A549 (cell line): ENCODE measurements at regions not wholly inside any gene's neighbourhood (a gene's known extent, or its start where the extent isn't known, plus 50 kb on each side); places are given as distances from the start of the nearest gene placed in this dataset.

Experiments
- ATAC-seq, 2 experiments: fragments of 200-7000 bp in 1 of 2; fragments of >200 bp in 1 of 2; cut with Nextera tagmentation in 1 of 2; cut with Tn5 transposase in 1 of 2; 3 replicates each; pipeline versions ENCODE4 v1.8.0 to v1.9.1; 2018 to 2020; ENCODE audit warnings: mild to moderate bottlenecking in 1 of 2, moderate library complexity in 1 of 2
- CTCF ChIA-PET: fragments of 300-600 bp; sonication (Branson Sonifier 250); formaldehyde crosslinking; extraction: SDS; loops from one replicate; lab custom pipeline; 2021; ENCODE audit warnings: antibody characterized with exemption, inconsistent platforms; lab: Yijun Ruan, JAX
- POLR2A ChIA-PET: fragments of 350-600 bp; formaldehyde crosslinking; extraction: SDS; loops from one replicate; lab custom pipeline; 2021; ENCODE audit warnings: antibody characterized with exemption, inconsistent platforms; lab: Yijun Ruan, JAX
- DNase-seq, 2 experiments: peaks; one replicate each; pipeline versions ENCODE4 v3.0.0 to v3.0.0-alpha.2; 2011 to 2016; ENCODE audit warnings: low read depth in 1 of 2, low spot score in 1 of 2
- FAIRE-seq: peaks from 2 replicates; lab custom pipeline; 2011; peaks lifted over from hg19 to GRCh38; lab: Jason Lieb, UNC
- H3K27ac ChIP-seq, 2 experiments: fragments of >200 bp; sonication (Bioruptor Twin); formaldehyde crosslinking; 3 replicates each; pipeline ENCODE4 v1.5.1; 2016 to 2017
- H3K4me1 ChIP-seq: fragments of >200 bp; sonication (Bioruptor Twin); formaldehyde crosslinking; 3 replicates; pipeline ENCODE4 v1.6.1; 2016
- H3K4me2 ChIP-seq: fragments of >200 bp; sonication (Bioruptor Twin); formaldehyde crosslinking; 3 replicates; pipeline ENCODE4 v1.6.1; 2016
- H3K4me3 ChIP-seq: fragments of >200 bp; sonication (Bioruptor Twin); formaldehyde crosslinking; 3 replicates; pipeline ENCODE4 v1.5.1; 2016
- H3K9me3 ChIP-seq: fragments of >200 bp; sonication (Bioruptor Twin); formaldehyde crosslinking; 3 replicates; pipeline ENCODE4 v1.6.1; 2016
- ATOH8 ChIP-seq: fragments of 250-450 bp; sonication (Bioruptor Pico); IDR thresholded peaks from 2 replicates; pipeline ENCODE4 v1.5.0; 2020; ENCODE audit warnings: low read depth, mild to moderate bottlenecking, moderate library complexity
- BCL3 ChIP-seq: fragments of >200 bp; sonication (Bioruptor Twin); formaldehyde crosslinking; IDR thresholded peaks from 3 replicates; pipeline ENCODE4 v1.6.1; 2016
- EHF ChIP-seq: fragments of 250-450 bp; sonication (Bioruptor Pico); IDR thresholded peaks from 2 replicates; pipeline ENCODE4 v1.5.0; 2020; ENCODE audit warnings: mild to moderate bottlenecking
- EHMT2 ChIP-seq: fragments of 200-600 bp; sonication (generic); IDR thresholded peaks from 2 replicates; pipeline ENCODE4 v1.6.1; 2016; ENCODE audit warnings: antibody characterized with exemption, low read depth, mild to moderate bottlenecking, moderate library complexity
- EP300 ChIP-seq, 2 experiments: fragments of >200 bp; sonication (Bioruptor Twin); formaldehyde crosslinking; IDR thresholded peaks; 2 replicates in 1 of 2; 3 replicates in 1 of 2; pipeline ENCODE4 v1.6.1; 2016 to 2017
- ESRRA ChIP-seq: fragments of 150-350 bp; IDR thresholded peaks from 2 replicates; pipeline ENCODE4 v1.6.1; 2014; ENCODE audit warnings: mild to moderate bottlenecking, low read length, borderline replicate concordance
- FOSL2 ChIP-seq, 2 experiments: fragments of 450-650 bp in 1 of 2; fragments of >200 bp in 1 of 2; sonication (Bioruptor Twin) in 1 of 2; formaldehyde crosslinking; IDR thresholded peaks; 2 replicates each; pipeline versions ENCODE4 v1.5.0 to v1.6.1; 2016 to 2020; ENCODE audit warnings: mild to moderate bottlenecking in 1 of 2, moderate library complexity in 1 of 2
- FOXS1 ChIP-seq: fragments of 250-450 bp; sonication (Bioruptor Pico); IDR thresholded peaks from 2 replicates; pipeline ENCODE4 v1.5.0; 2020; ENCODE audit warnings: mild to moderate bottlenecking, moderate library complexity
- HOXB5 ChIP-seq: fragments of 250-450 bp; sonication (Bioruptor Pico); IDR thresholded peaks from 2 replicates; pipeline ENCODE4 v1.5.0; 2020; ENCODE audit warnings: mild to moderate bottlenecking, moderate library complexity
- JUN ChIP-seq, 2 experiments: fragments of >200 bp; sonication (Bioruptor Twin); formaldehyde crosslinking; IDR thresholded peaks; 2 replicates in 1 of 2; 3 replicates in 1 of 2; pipeline ENCODE4 v1.6.1; 2016 to 2017
- KDM5A ChIP-seq: fragments of 200-600 bp; sonication (generic); IDR thresholded peaks from 2 replicates; pipeline ENCODE4 v1.6.1; 2016; ENCODE audit warnings: antibody characterized with exemption, mild to moderate bottlenecking
- NFE2L2 ChIP-seq: fragments of 150-350 bp; conservative IDR thresholded peaks from 2 replicates; pipeline ENCODE4 v1.6.1; 2014; ENCODE audit warnings: low read length
- POLR2A ChIP-seq: IDR thresholded peaks from 2 replicates; pipeline ENCODE4 v1.6.1; 2012; ENCODE audit warnings: mild to moderate bottlenecking, low read length
- RAD21 ChIP-seq, 2 experiments: fragments of >200 bp in 1 of 2; sonication (Bioruptor Twin) in 1 of 2; formaldehyde crosslinking in 1 of 2; IDR thresholded peaks in 1 of 2; conservative IDR thresholded peaks in 1 of 2; 2 replicates in 1 of 2; 3 replicates in 1 of 2; pipeline ENCODE4 v1.6.1; 2012 to 2018; ENCODE audit warnings: inconsistent platforms in 1 of 2
- RARB ChIP-seq: fragments of 250-450 bp; sonication (Bioruptor Pico); IDR thresholded peaks from 2 replicates; pipeline ENCODE4 v1.8.0; 2021; ENCODE audit warnings: mild to moderate bottlenecking, moderate library complexity
- RCOR1 ChIP-seq: fragments of 150-350 bp; IDR thresholded peaks from 2 replicates; pipeline ENCODE4 v1.6.1; 2014; ENCODE audit warnings: antibody characterized with exemption, low read length, low read depth
- REST ChIP-seq: fragments of 200-600 bp; sonication (generic); IDR thresholded peaks from 2 replicates; pipeline ENCODE4 v1.6.1; 2016; ENCODE audit warnings: antibody characterized with exemption, mild to moderate bottlenecking, moderate library complexity
- SREBF2 ChIP-seq: fragments of 450-650 bp; IDR thresholded peaks from 2 replicates; pipeline ENCODE4 v1.6.1; 2014; ENCODE audit warnings: mild to moderate bottlenecking, moderate library complexity
- TFCP2L1 ChIP-seq: fragments of 250-450 bp; sonication (Bioruptor Pico); IDR thresholded peaks from 2 replicates; pipeline ENCODE4 v1.5.0; 2021; ENCODE audit warnings: mild to moderate bottlenecking
- TP53 ChIP-seq: fragments of 250-450 bp; sonication (Bioruptor Pico); IDR thresholded peaks from 2 replicates; pipeline ENCODE4 v1.5.0; 2021; ENCODE audit warnings: mild to moderate bottlenecking, moderate library complexity
- ZFP36 ChIP-seq: fragments of 450-650 bp; IDR thresholded peaks from 2 replicates; pipeline ENCODE4 v1.6.1; 2014; ENCODE audit warnings: borderline replicate concordance; ENCODE audit not compliant: partially characterized antibody
- WGBS: methylation state at CpG from one replicate; pipeline ENCODE4 v1.1.6; 2017; ENCODE audit errors: missing lambda C conversion rate; 5-methylcytosine and 5-hydroxymethylcytosine counted together

GRCh38 chr11:112355726-112356125 is 95.1 kb upstream of the PLET1 start:
- Histone ChIP-seq H3K4me3 (no peak overlapping the region), H3K27ac (no peak overlapping the region), H3K9me3 (no peaks in the 10 kb centered on the region), H3K4me1 (no peaks in the 10 kb centered on the region), H3K4me2 (no peak overlapping the region)
- WGBS, result 57% methylated on average over 4 of the region's 4 CpGs
- FAIRE-seq (no peak), ATAC-seq (peak; percentile 34 to 77; a peak in 3 of 6 replicates), DNase-seq (peak in 1 of 2 experiments; percentile 20)
- ChIA-PET POLR2A (no interaction called here), CTCF (interaction anchor here (1.5 kb wide), 1 partner anchor 11 kb away, joined by 4 read pairs; no protein-coding TSS in a partner anchor)
- TF ChIP-seq TP53 (CRISPR knock-in tag) (no peak), RARB (CRISPR knock-in tag) (no peak), FOXS1 (CRISPR knock-in tag) (no peak), ZFP36 (no peak), FOSL2 (IDR thresholded peaks at IDR 0.05) (no peak), FOSL2 (CRISPR knock-in tag; IDR thresholded peaks at IDR 0.05) (no peak), RAD21 (conservative IDR thresholded peaks at IDR 0.05 in 1 of 2, IDR thresholded peaks at IDR 0.05 in 1 of 2) (0 out of 5 replicates have a peak, but pooled peaks of 1 of the 2 experiments have one; percentile 12)

- TF ChIP-seq ESRRA (no peak), EHF (CRISPR knock-in tag) (no peak), POLR2A (no peak), EP300 (IDR thresholded peaks at IDR 0.05) (no peak), JUN (IDR thresholded peaks at IDR 0.05) (no peak), HOXB5 (CRISPR knock-in tag) (no peak), NFE2L2 (no peak), KDM5A (no peak), BCL3 (no peak), SREBF2 (no peak), TFCP2L1 (CRISPR knock-in tag) (no peak), FOSL2 (IDR thresholded peaks at IDR 0.05) (no peak), FOSL2 (CRISPR knock-in tag; IDR thresholded peaks at IDR 0.05) (no peak), RAD21 (conservative IDR thresholded peaks at IDR 0.05 in 1 of 2, IDR thresholded peaks at IDR 0.05 in 1 of 2) (no peak), RCOR1 (no peak), EHMT2 (no peak), ATOH8 (CRISPR knock-in tag) (no peak), REST (no peak)
- CTCF ChIA-PET, result no interaction called here
- no peak overlapping the region for H3K4me2 ChIP-seq
- FAIRE-seq (no peak), ATAC-seq (no peak), DNase-seq (no peak)
- no peak overlapping the region for H3K4me3 ChIP-seq
- POLR2A ChIA-PET, result no interaction called here
- no peak overlapping the region for H3K27ac ChIP-seq
- no peaks in the 10 kb centered on the region for H3K4me1 ChIP-seq
- WGBS, result 56% methylated on average over 2 of the region's 2 CpGs
- no peaks in the 10 kb centered on the region for H3K9me3 ChIP-seq
Observed at GRCh38 chr11:112357488-112357887, 96.8 kb upstream of the PLET1 start.
